ENCODE measurements at regions not wholly inside any gene's neighbourhood (a gene's known extent, or its start where the extent isn't known, plus 50 kb on each side); places are given as distances from the start of the nearest gene placed in this dataset.

DNA sequence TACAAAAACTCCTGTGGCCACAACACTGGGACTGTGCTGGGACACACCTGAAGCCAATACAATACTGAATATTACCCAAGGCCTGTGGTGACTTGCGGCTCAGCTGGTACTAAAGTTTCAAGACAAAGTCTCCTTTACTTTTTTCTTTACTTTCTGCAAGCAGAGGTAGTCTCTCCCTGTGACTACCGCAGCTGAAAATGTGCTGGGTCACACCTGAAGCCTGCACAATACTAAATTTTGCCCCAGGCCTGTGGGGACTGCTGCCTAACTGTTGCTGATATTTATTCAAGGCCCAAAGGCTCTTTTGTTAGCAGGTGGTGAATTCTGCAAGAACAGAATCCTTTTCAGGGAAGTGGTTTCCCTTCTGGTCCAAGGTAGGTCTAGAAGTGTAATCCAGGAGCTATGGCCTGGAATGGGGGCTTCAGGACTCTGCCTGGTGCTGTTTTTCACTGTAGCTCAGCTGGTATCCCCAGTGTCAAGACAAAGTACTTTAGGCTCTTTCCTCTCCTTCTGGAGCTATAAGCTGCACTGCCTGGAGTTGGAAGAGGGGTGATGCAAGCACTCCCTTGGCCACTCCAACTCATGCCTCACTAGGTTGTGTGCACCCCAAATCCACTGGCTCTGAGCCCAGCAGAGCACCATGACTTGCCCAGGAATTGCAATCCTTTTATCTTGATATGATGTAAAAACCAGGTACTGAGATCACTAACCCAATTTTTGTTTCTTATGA, 489.4 kb downstream of the TECRL start:
- TF ChIP-seq POLR2A (IDR thresholded peaks at IDR 0.05) = no peak
- TF ChIP-seq, protein P1, sequence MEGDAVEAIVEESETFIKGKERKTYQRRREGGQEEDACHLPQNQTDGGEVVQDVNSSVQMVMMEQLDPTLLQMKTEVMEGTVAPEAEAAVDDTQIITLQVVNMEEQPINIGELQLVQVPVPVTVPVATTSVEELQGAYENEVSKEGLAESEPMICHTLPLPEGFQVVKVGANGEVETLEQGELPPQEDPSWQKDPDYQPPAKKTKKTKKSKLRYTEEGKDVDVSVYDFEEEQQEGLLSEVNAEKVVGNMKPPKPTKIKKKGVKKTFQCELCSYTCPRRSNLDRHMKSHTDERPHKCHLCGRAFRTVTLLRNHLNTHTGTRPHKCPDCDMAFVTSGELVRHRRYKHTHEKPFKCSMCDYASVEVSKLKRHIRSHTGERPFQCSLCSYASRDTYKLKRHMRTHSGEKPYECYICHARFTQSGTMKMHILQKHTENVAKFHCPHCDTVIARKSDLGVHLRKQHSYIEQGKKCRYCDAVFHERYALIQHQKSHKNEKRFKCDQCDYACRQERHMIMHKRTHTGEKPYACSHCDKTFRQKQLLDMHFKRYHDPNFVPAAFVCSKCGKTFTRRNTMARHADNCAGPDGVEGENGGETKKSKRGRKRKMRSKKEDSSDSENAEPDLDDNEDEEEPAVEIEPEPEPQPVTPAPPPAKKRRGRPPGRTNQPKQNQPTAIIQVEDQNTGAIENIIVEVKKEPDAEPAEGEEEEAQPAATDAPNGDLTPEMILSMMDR (IDR thresholded peaks at IDR 0.05) = no peak

All from testis (tissue), 2 donors.